Natural killer cell (primary cell): ENCODE measurements at regions not wholly inside any gene's neighbourhood (a gene's known extent, or its start where the extent isn't known, plus 50 kb on each side); places are given as distances from the start of the nearest gene placed in this dataset.
"Not testable (repeated sequence)": the region's sequence is repeated elsewhere in the genome, so short reads cannot be mapped to it uniquely, and the experiment has no call there.

ENCODE experiments used
- ATAC-seq, 3 donors: fragments of 150-1000 bp in 2 of 3; fragments of 200-7000 bp in 1 of 3; cut with Tn5 transposase; 1 replicate in 1 of 3; 2 replicates in 2 of 3; pipeline ENCODE4 v1.10.0; 2021; ENCODE audit warnings: mild to moderate bottlenecking in 2 of 3, moderate library complexity in 2 of 3
- DNase-seq, 2 donors: peaks; one replicate each; pipeline versions ENCODE4 v3.0.0 to v3.0.0-alpha.2; 2013 to 2021; ENCODE audit warnings: mixed read lengths in 1 of 2
- H3K27ac ChIP-seq: one replicate; pipeline ENCODE4 v1.5.1; 2013; ENCODE audit warnings: mild to moderate bottlenecking, low read length
- H3K27me3 ChIP-seq: one replicate; pipeline ENCODE4 v1.6.1; 2013; ENCODE audit warnings: low read length; ENCODE audit not compliant: control insufficient read depth, insufficient read depth
- H3K36me3 ChIP-seq: one replicate; pipeline ENCODE4 v1.6.1; 2013; ENCODE audit warnings: low read length; ENCODE audit not compliant: control insufficient read depth, insufficient read depth
- H3K4me1 ChIP-seq: one replicate; pipeline ENCODE4 v1.6.1; 2013; ENCODE audit warnings: low read length; ENCODE audit not compliant: control insufficient read depth, insufficient read depth
- H3K4me3 ChIP-seq: one replicate; pipeline ENCODE4 v1.5.1; 2013; ENCODE audit warnings: low read length
- H3K9me3 ChIP-seq: one replicate; pipeline ENCODE4 v1.6.1; 2013; ENCODE audit warnings: low read length; ENCODE audit not compliant: control insufficient read depth, insufficient read depth
- H3K27ac Mint-ChIP-seq, 2 donors: one replicate each; pipeline ENCODE4 v1.8.0; 2022; ENCODE audit warnings: mild to moderate bottlenecking in 2 of 2, mixed read lengths in 2 of 2, moderate library complexity in 1 of 2
- H3K27me3 Mint-ChIP-seq, 2 donors: one replicate each; pipeline ENCODE4 v1.8.0; 2022; ENCODE audit warnings: low read depth in 2 of 2, mixed read lengths in 2 of 2
- H3K36me3 Mint-ChIP-seq: one replicate; pipeline ENCODE4 v1.8.0; 2022; ENCODE audit warnings: mixed read lengths
- H3K4me1 Mint-ChIP-seq, 2 donors: one replicate each; pipeline ENCODE4 v1.8.0; 2022; ENCODE audit warnings: mixed read lengths in 2 of 2
- H3K4me3 Mint-ChIP-seq: one replicate; pipeline ENCODE4 v1.8.0; 2022; ENCODE audit warnings: mild to moderate bottlenecking, moderate library complexity, mixed read lengths
- H3K9me3 Mint-ChIP-seq, 2 donors: one replicate each; pipeline ENCODE4 v1.8.0; 2022; ENCODE audit warnings: mixed read lengths in 2 of 2
- CTCF ChIP-seq: fragments of 200-600 bp; IDR thresholded peaks from one replicate; pipeline ENCODE4 v1.8.0; 2022; ENCODE audit warnings: antibody characterized with exemption
- WGBS: methylation state at CpG from one replicate; pipeline ENCODE4 v1.1.7; 2013; ENCODE audit warnings: missing lambda C conversion rate; ENCODE audit not compliant: insufficient coverage; 5-methylcytosine and 5-hydroxymethylcytosine counted together
- intact Hi-C: fragments of 100-400 bp; cut with micrococcal nuclease; formaldehyde crosslinking; loops from one replicate; pipeline ENCODE4 v1.14.2; 2022

GRCh38 chr4:38415682-38416081 is 248.3 kb upstream of the KLF3 start:
- DNase-seq, result no peak
- Mint-ChIP-seq H3K27ac (no peak overlapping the region), H3K4me1 (peaks cover 0 to 6% of the 10 kb centered on the region in 2 donors), H3K4me3 (no peak overlapping the region), H3K9me3 (peaks cover 2 to 5% of the 10 kb centered on the region in 2 donors), H3K36me3 (no peaks in the 10 kb centered on the region), H3K27me3 (no peaks in the 10 kb centered on the region)
- Histone ChIP-seq H3K9me3 (no peaks in the 10 kb centered on the region), H3K4me3 (no peak overlapping the region), H3K36me3 (no peaks in the 10 kb centered on the region), H3K27me3 (no peaks in the 10 kb centered on the region), H3K4me1 (no peaks in the 10 kb centered on the region), H3K27ac (no peak overlapping the region)
- intact Hi-C loops, result no loop called here
- TF ChIP-seq CTCF, result no peak
- ATAC-seq, result no peak
- 52% methylated on average over 6 of the region's 6 CpGs for WGBS

DNA sequence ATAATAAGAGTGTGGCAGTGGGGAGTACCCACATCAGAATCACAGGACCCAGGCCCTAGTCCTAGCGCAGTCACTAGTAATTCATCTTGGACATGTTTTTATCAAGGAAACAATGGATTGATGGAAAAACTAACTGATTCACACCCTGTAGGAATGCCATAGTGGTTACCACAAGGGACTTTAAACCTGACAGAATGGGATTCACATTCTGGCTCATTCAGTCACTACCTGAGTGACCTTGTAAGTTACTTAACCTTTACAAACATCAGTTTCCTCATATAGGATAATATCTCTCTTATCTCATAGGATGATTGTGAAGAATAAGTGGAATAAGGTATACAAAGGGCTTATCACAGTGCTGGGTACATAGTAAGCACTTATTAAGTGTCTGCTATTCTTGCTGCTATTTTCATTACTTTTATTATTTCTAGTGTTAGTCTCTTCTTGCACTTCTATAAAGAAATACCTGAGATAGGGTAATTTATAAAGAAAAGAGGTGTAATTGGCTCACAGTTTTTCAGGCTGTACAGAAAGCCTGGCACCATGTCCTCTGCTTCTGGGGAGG is 247.5 kb upstream of the KLF3 start:
- Histone ChIP-seq H3K27me3 (no peaks in the 10 kb centered on the region), H3K9me3 (no peaks in the 10 kb centered on the region), H3K4me1 (no peaks in the 10 kb centered on the region), H3K27ac (no peak overlapping the region), H3K36me3 (no peaks in the 10 kb centered on the region), H3K4me3 (no peak overlapping the region)
- Mint-ChIP-seq H3K36me3 (no peaks in the 10 kb centered on the region), H3K27ac (no peak overlapping the region), H3K4me1 (peaks cover 0 to 6% of the 10 kb centered on the region in 2 donors), H3K9me3 (peaks cover 2 to 5% of the 10 kb centered on the region in 2 donors), H3K27me3 (no peaks in the 10 kb centered on the region), H3K4me3 (no peak overlapping the region)
- intact Hi-C loops, result no loop called here
- no peak for DNase-seq
- 100% methylated on average over 1 of the region's 1 CpG for WGBS
- TF ChIP-seq CTCF, result no peak
- no peak for ATAC-seq

DNA sequence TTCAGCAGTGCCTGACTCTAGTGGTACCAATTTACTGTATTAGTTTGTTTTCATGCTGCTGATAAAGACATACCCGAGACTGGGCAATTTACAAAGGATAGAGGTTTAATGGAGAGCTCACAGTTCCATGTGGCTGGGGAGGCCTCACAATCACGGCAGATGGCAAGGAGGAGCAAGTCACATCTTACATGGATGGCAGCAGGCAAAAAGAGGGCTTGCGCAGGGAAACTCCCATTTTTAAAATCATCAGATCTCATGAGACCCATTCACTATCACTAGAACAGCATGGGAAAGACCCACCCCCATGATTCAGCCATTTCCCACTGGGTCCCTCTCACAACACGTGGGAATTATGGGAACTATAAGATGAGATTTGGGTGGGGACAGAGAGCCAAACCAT is 243.7 kb upstream of the KLF3 start:
- H3K9me3 ChIP-seq, intact Hi-C loops, ATAC-seq, H3K4me3 Mint-ChIP-seq, H3K36me3 Mint-ChIP-seq, H3K9me3 Mint-ChIP-seq, H3K27me3 Mint-ChIP-seq, H3K4me1 ChIP-seq, H3K27ac Mint-ChIP-seq, H3K4me3 ChIP-seq, H3K27ac ChIP-seq, DNase-seq, H3K27me3 ChIP-seq, H3K36me3 ChIP-seq: not testable (repeated sequence)
- 89% methylated on average over 3 of the region's 4 CpGs for WGBS
- peaks cover 18 to 20% of the 10 kb centered on the region in 2 donors for H3K4me1 Mint-ChIP-seq

- ATAC-seq (peak in 2 of 3 donors; percentile 7 to 63), DNase-seq (peak in 1 of 2 donors; percentile 6)
- Histone ChIP-seq H3K36me3 (no peaks in the 10 kb centered on the region), H3K4me3 (no peak overlapping the region), H3K9me3 (no peaks in the 10 kb centered on the region), H3K4me1 (peaks cover 6% of the 10 kb centered on the region), H3K27ac (no peak overlapping the region), H3K27me3 (no peaks in the 10 kb centered on the region)
- H3K4me3 Mint-ChIP-seq, result no peak overlapping the region
- peaks cover 18 to 20% of the 10 kb centered on the region in 2 donors for H3K4me1 Mint-ChIP-seq
- TF ChIP-seq CTCF, result no peak
- WGBS, result 52% methylated on average over 4 of the region's 4 CpGs
- intact Hi-C loops, result no loop called here
- H3K27ac Mint-ChIP-seq, result peak overlapping the region in 1 of 2 donors; percentile 13
- H3K36me3 Mint-ChIP-seq, result no peaks in the 10 kb centered on the region
- H3K27me3 Mint-ChIP-seq, result peaks cover 3 to 8% of the 10 kb centered on the region in 2 donors
- peaks cover 2 to 5% of the 10 kb centered on the region in 2 donors for H3K9me3 Mint-ChIP-seq
Observed at GRCh38 chr4:38422850-38423249, 241.1 kb upstream of the KLF3 start.
